ENCODE measurements at regions not wholly inside any gene's neighbourhood (a gene's known extent, or its start where the extent isn't known, plus 50 kb on each side); places are given as distances from the start of the nearest gene placed in this dataset.

- TF ChIP-seq POLR2A (IDR thresholded peaks at IDR 0.05) (no peak), CTCF (IDR thresholded peaks at IDR 0.05 in 4 of 5, conservative IDR thresholded peaks at IDR 0.05 in 1 of 5) (no peak)
These were observed 78.5 kb upstream of the GALNT2 start for GRCh38 chr1:229988534-229988933.
